ENCODE measurements at regions not wholly inside any gene's neighbourhood (a gene's known extent, or its start where the extent isn't known, plus 50 kb on each side); places are given as distances from the start of the nearest gene placed in this dataset.

DNA sequence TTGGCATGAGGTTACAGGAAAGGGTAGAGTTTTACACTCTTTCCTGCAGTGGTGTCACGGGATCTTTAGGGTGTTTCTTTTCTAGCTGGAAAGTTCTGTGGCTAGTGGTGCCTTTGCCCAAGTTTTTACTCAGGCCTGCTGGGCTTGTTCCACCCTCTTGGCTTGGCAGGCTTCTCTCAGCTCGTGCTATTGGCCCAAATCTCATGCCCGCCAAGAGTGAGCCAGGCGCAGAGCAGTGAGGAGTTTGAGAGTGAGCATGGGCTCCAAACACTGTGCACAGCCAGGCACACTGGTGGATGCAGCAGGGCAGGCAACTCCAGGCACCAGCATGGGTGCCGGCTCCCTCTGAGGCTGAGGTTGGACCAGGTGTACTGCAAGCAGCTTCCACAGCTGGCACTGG, 206.5 kb downstream of the SAMD5 start:
- no peak for DNase-seq (ENCODE audit: low spot score)

DNA sequence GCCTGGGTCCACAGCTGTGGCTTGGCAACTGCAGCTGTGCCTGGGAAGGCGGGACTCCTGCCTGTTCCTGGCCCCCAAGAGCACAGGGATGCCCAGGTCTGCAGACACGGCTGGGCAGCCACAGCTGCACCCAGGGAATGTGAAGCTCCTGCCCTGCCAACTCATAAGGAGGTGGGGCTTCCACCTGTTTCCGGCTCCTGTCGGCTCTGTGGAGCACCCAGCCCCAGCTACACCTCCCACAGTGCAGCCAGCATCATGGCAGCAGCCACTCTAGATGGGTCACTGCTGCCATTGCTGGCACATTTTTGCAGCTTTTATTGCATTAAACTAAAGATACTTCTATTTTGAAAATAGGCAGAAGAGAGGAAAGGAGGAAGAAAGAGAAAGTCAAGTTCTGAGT, 207.9 kb downstream of the SAMD5 start:
- no peak for DNase-seq (ENCODE audit: low spot score)

DNA sequence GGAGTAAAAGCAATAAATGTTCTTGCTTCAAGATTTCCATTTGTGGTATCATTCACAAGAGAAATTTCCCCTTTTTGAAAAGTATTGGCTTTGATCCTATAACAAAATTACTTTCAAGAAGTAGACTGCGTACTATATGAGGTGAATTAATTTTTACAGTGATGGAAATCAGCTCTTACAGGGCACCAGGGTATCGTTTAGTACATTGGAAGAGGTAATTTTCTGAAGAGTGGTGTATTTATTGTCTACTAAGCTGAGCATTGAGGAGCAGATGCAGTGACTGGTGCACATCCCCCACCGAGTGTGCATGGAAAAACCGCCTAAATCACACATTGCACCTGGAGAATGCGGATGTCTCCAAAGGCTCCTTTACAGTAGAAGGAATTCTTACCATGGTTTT, 209.5 kb downstream of the SAMD5 start:
- no peak for DNase-seq (ENCODE audit: low spot score)

DNA sequence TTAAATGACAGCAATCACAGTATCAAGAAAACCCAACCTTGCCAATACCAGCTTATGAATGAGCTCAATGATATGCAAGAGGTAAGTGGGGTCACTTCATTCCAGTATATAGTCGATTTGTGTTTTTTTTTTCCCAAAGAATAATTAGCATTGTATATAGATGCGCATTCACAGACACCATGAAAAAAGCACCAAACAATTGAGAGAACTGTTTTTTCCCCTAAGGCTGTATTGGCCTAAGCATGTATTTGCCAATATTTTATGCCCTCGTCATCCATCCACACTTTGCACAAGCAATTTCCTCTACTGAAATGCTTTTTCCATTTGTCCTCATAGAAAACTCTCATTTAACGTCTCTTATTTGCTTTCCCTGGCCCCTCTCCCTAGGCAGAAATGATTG, 213.7 kb downstream of the SAMD5 start:
- DNase-seq (ENCODE audit: low spot score): no peak

DNA sequence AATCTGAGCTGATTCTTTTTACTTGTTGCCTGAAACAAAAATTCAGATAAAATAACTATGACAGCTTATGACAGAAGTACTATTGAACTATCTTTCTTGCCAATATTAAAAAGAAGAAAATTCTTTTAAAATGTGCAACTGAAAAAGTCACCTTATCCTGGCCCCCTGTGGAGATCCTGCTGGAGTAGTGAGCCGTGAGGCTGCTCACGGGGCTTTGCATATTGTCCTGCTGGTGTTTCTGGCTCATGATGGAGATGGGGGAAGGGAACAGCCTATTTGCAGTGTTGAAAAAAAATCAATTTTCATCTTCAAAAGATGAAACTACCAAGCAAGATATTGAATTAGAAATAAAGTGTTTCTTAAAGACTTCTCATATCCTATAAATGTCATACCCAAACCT, 216.0 kb downstream of the SAMD5 start:
- DNase-seq (ENCODE audit: low spot score): no peak

DNA sequence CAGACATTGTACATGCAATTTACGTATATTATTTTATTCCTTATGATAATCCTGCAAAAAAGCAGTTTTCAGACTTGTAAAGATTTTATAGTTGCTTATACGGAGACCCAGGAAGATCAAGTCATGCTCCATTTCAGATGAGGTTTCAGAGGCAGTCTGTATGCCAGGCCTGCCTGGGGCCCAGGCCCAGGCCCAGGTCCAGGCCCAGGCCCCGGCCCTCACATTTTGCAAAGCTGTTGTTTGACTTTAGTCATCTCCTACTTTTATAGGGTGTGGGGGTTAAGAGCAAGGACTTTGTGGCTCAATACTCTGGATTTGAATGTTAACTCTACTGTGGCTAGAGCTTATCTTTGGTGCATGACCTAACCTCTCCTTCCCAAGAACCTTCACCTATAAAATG, 217.9 kb downstream of the SAMD5 start:
- no peak for DNase-seq (ENCODE audit: low spot score)

DNA sequence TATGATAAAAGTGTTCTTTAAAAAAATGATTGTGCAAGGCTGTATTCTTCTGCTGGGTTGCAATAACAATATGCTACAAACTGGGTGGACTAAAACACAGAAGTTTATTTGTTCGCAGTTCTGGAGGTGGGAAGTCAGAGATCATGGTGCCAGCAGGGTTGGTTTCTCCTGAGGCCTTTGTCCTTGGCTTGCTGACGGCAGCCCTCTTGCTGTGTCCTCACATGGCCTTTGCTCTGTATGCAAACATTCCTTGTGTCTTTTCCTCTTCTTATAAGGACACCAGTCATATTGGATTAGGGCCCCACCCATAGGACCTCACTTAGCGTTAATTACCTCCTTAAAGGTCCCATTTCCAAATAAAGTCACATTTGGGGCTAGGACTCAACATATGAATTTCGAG, 220.4 kb downstream of the SAMD5 start:
- DNase-seq (ENCODE audit: low spot score): no peak

DNA sequence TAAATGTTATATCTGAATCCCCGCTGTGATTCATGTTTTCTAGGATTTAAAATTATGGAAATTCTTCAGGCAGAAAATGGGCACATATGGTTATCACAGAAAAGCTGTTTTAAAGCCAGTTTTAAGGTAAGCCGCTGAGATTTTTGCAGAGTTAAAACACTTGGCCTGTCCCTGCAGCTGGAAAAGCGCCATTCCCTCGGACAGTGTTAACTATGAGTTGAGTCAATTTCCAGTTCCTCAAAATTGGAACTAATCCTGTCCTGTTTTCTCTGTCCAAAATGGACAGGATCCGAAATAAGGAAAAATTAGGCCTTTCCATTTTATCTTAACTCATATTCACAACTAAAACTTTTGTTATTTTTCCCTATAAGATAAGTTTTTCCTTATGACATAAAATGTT, 225.2 kb downstream of the SAMD5 start:
- DNase-seq (ENCODE audit: low spot score): no peak

DNA sequence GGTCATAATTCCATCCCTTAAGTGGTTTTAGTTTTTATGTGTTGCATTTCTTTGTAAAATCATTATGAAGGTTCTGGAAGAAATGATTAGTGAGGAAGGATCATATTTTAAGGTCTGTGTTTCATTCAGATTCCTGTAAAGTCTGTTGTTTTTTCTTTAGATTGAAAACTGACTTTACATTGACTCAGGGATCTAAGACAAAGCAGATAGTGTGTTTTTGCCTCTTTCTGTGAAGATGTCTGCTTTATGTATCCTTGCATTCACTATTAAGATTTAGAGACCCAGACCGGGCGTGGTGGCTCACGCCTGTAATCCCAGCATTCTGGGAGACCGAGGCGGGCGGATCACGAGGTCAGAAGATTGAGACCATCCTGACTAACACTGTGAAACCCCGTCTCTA, 225.7 kb downstream of the SAMD5 start:
- no peak for DNase-seq (ENCODE audit: low spot score)

DNA sequence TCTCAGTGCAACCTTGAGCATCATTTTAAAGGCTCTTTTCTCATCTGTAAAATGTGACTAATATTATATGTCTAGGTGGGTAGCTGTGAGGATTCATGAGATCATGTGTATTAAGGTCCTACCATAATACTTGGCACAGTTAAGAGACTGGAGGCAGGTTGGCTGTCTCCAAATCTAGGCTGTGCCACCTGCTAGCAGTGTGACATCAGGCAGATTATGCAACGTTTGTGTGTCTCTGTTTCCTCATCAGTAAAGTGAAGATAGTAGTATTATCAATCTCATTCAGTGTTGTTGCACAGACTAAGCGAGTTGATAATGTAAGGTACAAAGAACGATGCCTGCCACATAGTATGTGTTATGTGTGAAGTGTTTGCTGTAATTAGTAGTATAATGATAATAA, 227.4 kb downstream of the SAMD5 start:
- DNase-seq (ENCODE audit: low spot score): no peak

DNA sequence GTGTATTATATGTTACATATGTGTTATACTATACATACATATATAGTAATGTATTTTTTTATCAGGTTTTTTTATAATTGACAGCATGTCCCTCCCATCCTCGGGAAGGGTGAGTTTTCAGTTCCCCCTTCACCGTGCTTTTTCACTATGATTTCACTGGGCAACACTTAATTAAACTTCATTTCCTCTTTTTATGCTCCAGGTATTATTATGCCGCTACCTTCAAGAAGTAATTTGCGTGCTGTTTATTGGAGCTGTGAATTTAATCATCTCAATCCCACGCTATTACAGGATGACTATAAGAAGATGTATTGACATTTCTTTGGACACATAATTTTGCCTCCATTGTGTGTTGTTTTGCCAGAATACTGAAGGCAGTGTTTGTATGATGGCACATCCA, 228.6 kb downstream of the SAMD5 start:
- no peak for DNase-seq (ENCODE audit: low spot score)

DNA sequence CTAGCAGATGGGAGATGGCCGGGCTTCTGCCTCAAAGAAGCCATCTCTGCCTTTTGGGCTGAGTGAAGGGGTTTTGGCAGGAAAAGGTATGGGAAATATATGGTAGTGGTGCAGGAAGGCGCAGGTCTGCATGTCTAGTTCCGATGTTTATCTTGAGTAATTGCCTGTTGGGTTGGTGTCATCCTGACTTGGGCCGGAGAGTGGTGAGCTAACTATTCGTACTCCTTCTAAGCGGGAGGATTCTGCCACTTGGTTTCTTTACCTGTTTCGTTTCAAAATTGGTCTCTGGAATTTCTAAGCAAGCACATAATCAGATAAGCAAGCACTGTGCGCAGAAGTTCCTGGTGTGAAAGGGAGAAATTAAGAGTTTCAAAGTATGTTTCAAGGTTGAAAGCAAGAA, 229.6 kb downstream of the SAMD5 start:
- DNase-seq (ENCODE audit: low spot score): no peak

DNA sequence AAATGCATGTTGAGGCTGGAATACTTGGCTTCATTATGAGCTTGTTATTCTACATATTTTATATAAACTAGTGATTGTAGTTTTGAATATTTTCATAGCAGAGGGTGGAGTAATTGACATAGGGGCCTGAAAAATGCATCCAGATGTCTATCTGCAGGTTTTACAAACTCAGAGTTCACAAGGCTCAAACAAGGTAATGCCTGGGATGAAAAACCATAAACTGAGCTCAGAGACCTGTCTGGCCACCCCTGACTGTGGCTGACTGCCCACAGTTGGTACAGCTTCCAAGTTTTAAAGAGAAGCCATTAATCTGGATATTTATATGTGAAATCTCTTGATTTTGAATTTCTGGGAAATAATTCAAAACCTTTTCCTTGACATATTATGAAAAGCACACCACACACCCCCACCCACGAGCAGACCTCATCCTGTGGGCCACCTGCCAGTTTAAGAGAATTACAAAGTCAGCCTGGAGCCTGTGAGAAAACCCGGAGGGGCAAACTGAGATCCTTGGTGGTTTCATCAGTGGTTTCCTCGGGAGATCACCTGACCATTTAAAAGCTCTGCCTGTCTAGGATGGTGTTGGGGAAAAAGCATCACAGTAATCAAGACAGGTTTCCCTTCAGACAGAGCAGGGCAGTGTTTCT, 230.1 kb downstream of the SAMD5 start:
- no peak for DNase-seq (ENCODE audit: low spot score)

DNA sequence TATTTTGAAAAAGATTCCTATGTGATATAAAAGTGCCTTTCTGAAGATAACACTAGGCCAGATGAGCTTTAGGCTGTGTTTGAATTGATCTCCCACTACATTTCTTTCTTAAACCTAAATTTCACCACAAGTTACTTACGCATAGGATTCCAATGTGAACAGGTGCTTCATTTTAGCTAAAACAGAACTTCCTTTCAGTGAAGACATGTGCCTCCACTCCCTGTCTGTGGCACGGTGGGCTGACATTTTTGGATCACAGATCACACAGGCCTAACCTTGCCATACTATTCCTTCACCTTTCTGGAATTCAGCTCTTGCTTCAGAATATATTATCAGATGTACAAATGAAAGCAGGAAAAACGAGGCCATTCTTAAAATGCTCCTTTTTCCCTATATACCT, 231.8 kb downstream of the SAMD5 start:
- DNase-seq (ENCODE audit: low spot score): no peak

DNA sequence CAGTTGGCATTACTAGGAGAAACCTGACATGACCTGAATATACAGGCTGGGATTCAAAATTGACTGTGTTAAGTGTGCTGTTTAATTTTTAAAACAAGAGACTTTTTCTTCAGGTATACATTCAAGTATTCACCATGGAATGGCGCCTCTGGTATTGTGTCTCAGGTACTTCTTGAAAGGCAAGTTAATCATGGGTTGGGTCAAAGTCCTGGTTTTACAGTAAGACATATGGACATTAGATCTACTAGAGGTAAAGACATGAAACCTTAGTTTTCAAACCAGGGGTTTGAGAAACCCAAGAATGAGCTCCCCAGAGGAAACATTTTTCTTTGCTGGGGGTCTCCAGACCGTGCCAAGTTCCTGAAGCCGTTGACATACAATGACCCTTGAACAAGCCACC, 232.4 kb downstream of the SAMD5 start:
- no peak for DNase-seq (ENCODE audit: low spot score)

DNA sequence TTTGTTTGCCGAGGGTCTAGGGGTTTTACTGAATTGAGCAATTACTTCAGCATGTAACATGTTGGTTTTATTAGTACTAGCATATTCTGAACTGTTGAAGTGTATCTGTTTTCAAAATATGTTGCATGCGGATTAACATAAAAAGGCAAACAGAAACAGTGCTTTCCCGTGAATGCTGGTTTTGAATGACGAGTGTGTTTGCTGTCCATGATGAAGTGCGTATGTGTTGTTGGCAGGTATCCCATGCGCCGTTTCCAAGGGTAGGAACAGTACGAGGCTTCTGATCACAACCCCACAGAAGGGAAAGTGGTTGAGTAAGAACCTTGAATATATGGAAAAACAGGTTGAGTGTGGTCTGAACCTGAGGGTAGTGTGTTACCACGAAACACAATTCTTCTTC, 232.9 kb downstream of the SAMD5 start:
- no peak for DNase-seq (ENCODE audit: low spot score)

DNA sequence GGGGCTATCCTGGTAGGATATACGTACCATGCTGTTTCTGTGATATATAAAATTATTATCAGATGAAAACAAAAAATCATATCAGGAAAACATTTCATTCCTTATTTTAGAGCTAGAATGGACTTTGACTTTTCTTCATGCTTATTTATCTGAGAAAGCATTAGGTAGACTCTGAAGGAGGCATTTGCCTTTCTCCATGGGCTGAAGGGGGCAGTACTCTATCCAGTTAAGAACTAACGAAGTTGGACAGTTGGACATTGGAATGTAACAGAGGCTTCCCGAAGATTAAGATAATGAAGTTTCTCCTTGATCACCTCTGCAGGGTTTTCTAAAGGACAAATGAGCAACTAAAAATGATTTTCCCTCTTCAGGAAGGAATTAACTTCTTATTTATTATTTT, 233.9 kb downstream of the SAMD5 start:
- DNase-seq (ENCODE audit: low spot score): no peak

DNA sequence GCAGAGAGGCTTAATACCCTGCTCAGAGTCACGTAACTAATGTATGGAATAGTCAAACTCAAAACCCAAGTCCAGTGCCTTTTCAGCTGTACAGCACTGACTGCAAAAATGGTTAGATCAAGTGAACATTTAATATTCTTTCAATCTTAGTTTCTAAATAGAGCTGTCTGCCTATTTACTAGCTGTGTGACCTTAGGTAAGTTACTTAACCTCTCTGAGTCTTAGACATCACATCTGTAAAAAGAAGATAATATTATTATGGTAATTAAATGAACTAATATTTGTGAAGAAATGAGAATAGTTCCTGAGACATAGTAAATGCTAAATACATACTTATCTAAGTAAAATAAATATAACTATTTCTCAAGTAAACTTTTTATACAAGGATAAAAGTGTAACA, 235.5 kb downstream of the SAMD5 start:
- no peak for DNase-seq (ENCODE audit: low spot score)

DNA sequence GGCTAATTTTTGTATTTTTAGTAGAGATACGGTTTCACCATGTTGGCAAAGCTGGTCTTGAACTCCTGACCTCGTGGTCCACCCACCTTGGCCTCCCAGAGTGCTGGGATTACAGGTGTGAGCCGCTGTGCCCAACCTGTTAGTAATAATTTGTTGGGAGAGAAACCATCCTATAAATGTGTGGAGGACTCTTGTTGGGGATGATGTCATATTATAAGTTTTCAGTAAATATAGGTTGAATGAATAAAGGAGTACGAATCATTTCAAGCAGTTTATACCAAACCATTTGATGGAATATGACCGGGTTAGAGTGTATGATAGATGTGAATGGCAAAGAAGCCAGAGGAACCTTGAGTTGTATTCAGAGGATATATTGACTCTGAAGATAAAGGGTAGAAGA, 240.8 kb downstream of the SAMD5 start:
- DNase-seq (ENCODE audit: low spot score): no peak

DNA sequence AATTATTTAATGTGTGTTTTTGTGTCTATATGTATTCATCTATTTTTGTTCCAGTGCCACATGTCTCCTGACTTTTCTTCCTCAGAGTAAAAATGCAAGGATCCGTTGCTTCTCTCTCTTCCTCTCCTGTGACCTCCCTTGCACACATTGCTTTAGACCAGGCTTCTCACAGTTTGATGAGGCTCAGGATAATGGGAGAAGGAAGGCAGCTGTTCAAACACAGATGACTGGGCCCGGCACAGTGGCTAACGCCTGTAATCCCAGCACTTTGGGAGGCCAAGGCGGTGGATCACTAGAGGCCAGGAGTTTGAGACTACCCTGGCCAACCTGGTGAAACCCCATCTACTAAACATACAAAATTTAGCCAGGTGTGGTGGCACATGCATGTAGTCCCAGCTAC, 241.9 kb downstream of the SAMD5 start:
- no peak for DNase-seq (ENCODE audit: low spot score)

DNA sequence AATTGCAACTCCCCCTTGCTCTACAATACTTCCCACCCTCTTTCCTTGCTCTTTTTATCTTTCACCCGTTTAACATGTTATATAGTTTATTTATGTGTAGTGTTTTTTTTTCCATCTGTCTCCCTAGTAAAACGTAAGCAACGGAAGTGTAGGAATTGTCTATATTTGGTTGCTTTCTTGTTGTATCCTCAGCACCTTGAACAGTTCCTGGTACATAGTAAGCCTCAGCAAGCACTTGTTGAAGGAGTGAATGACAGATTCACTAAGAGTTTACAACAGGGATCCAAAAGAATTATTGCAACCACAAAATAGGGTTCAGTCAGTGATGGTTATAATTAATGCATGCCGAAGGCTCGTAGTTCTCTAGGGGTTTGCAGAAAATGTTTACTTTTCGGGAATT, 242.7 kb downstream of the SAMD5 start:
- DNase-seq (ENCODE audit: low spot score): no peak

DNA sequence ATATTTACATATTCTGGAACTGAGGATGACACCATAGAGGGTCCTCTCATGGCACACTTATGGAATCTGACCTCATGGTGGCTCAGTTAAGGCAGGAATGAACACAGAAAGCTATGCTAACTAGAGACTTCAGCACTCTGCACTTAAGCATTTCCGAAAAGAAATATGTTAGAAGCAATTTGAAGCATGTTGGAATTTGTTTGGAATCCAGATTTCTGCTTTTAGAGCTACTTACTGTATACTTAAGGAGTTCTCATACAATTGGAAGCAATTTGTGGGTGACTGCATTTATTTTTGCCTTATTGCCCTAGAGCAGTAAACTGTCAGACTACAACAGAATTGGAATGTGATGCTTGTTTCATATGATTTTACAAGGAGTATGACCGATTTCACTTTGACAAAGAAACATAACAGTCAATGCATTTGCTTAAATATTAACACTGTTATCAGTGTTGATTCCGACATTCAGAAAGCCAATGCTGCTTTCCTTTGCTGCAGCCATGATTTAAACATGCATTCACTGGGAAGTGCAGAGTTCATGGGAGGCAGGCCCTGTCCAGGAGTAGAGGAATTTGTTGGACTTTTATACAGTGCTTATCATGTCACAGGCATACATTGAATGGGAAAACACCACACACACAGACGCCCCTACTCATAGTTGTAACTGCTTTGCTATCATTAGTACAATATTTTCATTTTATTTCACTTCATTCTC, 244.4 kb downstream of the SAMD5 start:
- DNase-seq (ENCODE audit: low spot score): no peak

DNA sequence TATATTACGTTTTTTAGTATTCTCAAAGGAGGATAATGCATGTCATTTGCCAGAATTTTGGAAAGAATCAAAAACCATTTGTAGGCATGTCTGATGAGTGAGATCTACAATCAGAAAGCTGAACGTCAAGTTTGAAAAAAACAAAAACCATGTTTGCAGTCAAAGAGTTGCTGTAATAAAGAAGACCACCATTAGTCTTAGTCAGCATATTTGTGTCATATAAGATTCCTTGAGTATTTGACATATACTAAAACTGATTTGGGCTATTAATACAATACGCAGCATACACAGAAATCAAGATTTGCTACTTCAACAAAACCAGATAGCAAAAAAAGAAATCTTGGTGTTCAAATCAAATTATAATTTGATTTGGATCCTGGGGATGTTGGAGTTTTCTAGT, 247.5 kb downstream of the SAMD5 start:
- DNase-seq (ENCODE audit: low spot score): no peak

DNA sequence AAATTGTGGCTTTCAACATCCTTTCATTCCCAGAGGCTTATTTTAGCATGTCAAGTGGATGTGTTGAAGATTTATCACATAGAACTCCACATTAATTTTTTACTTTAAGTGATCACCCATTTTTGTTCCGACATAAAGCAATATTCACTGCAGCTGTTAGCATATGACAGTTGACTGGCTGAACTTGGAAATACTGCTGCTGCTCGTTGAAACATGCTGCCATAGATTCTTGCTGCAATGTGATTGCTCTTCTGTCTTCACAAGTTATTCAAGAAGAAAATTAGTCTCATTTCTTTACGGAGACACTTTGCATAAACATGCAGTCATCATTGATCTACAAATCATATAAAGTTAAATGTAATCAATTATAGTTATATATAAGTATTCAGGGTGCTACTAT, 248.4 kb downstream of the SAMD5 start:
- no peak for DNase-seq (ENCODE audit: low spot score)
